ENCODE measurements at regions not wholly inside any gene's neighbourhood (a gene's known extent, or its start where the extent isn't known, plus 50 kb on each side); places are given as distances from the start of the nearest gene placed in this dataset.
"Not testable (repeated sequence)": the region's sequence is repeated elsewhere in the genome, so short reads cannot be mapped to it uniquely, and the experiment has no call there.

DNA sequence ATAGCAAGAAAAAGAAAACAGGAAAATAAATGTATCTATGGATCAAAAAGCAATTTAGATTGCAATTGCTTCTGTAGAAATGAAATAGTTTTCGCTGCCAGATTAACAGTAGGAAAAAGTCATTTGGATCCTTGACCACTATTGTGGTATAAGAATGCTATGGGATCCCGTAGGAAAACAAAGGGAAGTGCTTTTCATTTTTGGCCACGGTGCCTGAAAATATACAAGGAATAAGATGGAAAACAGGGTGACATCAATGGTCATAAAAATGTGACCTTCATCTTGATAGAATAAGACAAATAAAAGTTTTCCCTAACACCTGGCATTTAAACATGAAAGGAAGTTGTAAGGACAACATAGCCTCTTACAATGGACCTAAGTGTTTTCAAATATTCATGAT, 622.8 kb downstream of the DACH1 start:
- no peaks in the 10 kb centered on the region for H3K27me3 ChIP-seq (ENCODE audit: control insufficient read depth, insufficient read depth, low read length)
- no peak overlapping the region for H3K9ac ChIP-seq (ENCODE audit: low read length)
- H3K27ac ChIP-seq (ENCODE audit: low read depth, low read length) = no peak overlapping the region
- H3K4me1 ChIP-seq (ENCODE audit: control insufficient read depth, insufficient read depth, low read length) = no peaks in the 10 kb centered on the region
- no peaks in the 10 kb centered on the region for H3K36me3 ChIP-seq (ENCODE audit: control insufficient read depth, insufficient read depth, low read length)
- no peak overlapping the region for H3K4me3 ChIP-seq (ENCODE audit: low read length)

DNA sequence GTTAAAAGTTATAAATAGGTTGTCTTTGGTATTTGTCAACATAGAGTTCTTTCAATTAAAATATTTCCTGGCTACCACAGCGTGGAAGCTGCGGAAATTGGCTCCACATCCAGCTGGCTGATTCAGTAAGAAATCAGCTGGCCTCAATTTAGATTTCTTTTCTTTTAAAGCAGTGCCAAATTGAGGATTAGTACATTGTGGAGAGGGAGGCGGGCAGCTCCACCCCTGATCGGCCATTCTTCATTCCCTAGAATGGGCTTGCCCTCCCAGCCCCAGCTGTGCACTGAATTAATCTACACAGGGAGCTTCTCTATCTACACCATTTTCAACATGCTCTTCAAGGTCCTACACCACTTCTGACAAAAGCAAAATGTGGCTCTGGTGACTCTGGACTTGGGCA, 624.8 kb downstream of the DACH1 start:
- H3K27ac ChIP-seq (ENCODE audit: low read depth, low read length) = no peak overlapping the region
- H3K9ac ChIP-seq (ENCODE audit: low read length) = no peak overlapping the region
- no peaks in the 10 kb centered on the region for H3K4me1 ChIP-seq (ENCODE audit: control insufficient read depth, insufficient read depth, low read length)
- no peaks in the 10 kb centered on the region for H3K27me3 ChIP-seq (ENCODE audit: control insufficient read depth, insufficient read depth, low read length)
- no peak overlapping the region for H3K4me3 ChIP-seq (ENCODE audit: low read length)
- no peaks in the 10 kb centered on the region for H3K36me3 ChIP-seq (ENCODE audit: control insufficient read depth, insufficient read depth, low read length)

DNA sequence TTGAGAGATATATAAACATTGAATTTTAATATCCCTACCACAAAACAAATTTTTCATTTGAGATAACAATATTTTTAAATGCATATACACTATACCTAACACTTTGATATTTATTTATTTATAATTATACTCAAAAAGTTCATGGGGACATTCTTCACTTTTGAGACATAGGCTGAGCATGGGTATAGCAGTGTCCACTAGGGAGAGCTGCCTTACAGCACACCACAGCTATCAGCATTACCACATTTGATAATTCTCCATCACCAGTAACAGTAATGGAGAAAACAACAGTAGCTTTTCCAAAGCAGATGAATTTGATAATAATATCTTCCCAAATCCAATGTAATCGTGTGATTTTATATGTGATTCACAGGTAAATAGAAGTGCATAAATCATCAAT, 626.1 kb downstream of the DACH1 start:
- no peak overlapping the region for H3K4me3 ChIP-seq (ENCODE audit: low read length)
- no peak overlapping the region for H3K27ac ChIP-seq (ENCODE audit: low read depth, low read length)
- H3K36me3 ChIP-seq (ENCODE audit: control insufficient read depth, insufficient read depth, low read length) = no peaks in the 10 kb centered on the region
- no peak overlapping the region for H3K9ac ChIP-seq (ENCODE audit: low read length)
- H3K27me3 ChIP-seq (ENCODE audit: control insufficient read depth, insufficient read depth, low read length) = no peaks in the 10 kb centered on the region
- H3K4me1 ChIP-seq (ENCODE audit: control insufficient read depth, insufficient read depth, low read length) = no peaks in the 10 kb centered on the region

DNA sequence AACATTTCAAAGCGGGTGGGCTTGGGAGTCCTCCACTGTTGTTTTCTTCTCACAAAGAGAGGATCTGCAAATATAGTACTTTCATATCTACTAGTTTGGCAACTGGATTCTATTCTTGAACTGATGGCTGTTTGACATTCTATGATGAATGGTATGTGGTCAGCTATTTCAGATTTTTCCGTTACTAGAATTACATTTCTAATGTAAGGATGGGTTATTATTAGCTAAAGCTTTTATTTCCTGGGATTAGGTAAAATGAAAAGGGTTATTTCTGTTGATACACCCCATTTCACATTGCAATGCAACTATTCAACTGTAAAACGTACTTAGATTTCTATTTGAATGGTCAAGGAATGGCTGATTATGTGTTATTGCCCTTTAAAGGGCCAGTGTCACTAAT, 629.7 kb downstream of the DACH1 start:
- Histone ChIP-seq H3K27me3 (ENCODE audit: control insufficient read depth, insufficient read depth, low read length) (no peaks in the 10 kb centered on the region), H3K4me1 (ENCODE audit: control insufficient read depth, insufficient read depth, low read length) (no peaks in the 10 kb centered on the region), H3K27ac (ENCODE audit: low read depth, low read length) (no peak overlapping the region), H3K9ac (ENCODE audit: low read length) (no peak overlapping the region), H3K4me3 (ENCODE audit: low read length) (no peak overlapping the region), H3K36me3 (ENCODE audit: control insufficient read depth, insufficient read depth, low read length) (no peaks in the 10 kb centered on the region)

- Histone ChIP-seq H3K27me3 (ENCODE audit: control insufficient read depth, insufficient read depth, low read length) (no peaks in the 10 kb centered on the region), H3K27ac (ENCODE audit: low read depth, low read length) (no peak overlapping the region), H3K4me1 (ENCODE audit: control insufficient read depth, insufficient read depth, low read length) (no peaks in the 10 kb centered on the region), H3K4me3 (ENCODE audit: low read length) (no peak overlapping the region), H3K36me3 (ENCODE audit: control insufficient read depth, insufficient read depth, low read length) (no peaks in the 10 kb centered on the region), H3K9ac (ENCODE audit: low read length) (no peak overlapping the region)
Observed at GRCh38 chr13:71219698-71220415, 647.1 kb downstream of the DACH1 start.

DNA sequence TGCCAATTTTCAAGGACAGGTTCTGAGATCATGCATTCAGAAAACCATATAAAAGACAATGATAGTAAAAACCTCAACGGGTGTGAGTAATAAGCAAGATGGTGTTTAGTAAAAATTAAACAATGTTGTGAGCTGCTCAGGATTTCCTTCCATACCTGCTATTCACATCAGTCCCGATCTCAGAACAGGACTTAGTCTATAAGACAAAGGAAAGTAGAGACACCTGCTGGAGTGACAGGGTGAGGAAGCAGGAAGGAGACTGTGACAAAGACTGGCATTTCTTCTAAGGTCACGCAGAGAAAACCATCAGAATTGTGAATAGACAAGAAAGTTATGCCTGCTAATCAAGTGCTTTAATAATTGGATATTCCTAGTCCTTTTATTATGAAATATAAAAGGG, 648.0 kb downstream of the DACH1 start:
- Histone ChIP-seq H3K36me3 (ENCODE audit: control insufficient read depth, insufficient read depth, low read length) (no peaks in the 10 kb centered on the region), H3K27me3 (ENCODE audit: control insufficient read depth, insufficient read depth, low read length) (no peaks in the 10 kb centered on the region), H3K4me1 (ENCODE audit: control insufficient read depth, insufficient read depth, low read length) (no peaks in the 10 kb centered on the region), H3K27ac (ENCODE audit: low read depth, low read length) (no peak overlapping the region), H3K9ac (ENCODE audit: low read length) (no peak overlapping the region), H3K4me3 (ENCODE audit: low read length) (no peak overlapping the region)

DNA sequence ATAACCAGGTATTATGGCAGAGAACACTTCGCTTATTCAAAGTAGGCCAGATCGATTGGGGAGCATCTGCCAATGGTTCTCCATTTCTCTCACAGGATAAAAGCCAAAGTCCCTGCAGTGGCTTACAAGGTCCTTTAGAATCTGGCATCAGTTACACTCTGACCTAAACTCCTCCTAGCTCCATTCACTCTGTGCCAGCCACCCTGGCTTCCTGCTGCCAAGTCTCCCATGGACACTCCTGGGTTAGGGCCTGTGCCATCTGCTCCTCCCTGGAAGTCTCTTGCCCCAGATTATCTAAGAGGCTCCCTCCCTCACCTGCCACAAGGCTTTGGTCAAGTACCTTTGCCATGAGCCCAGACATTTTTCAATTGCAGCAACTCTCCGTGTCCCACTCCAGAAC, 649.2 kb downstream of the DACH1 start:
- Histone ChIP-seq H3K36me3 (ENCODE audit: control insufficient read depth, insufficient read depth, low read length) (no peaks in the 10 kb centered on the region), H3K9ac (ENCODE audit: low read length) (no peak overlapping the region), H3K27ac (ENCODE audit: low read depth, low read length) (no peak overlapping the region), H3K4me3 (ENCODE audit: low read length) (no peak overlapping the region), H3K27me3 (ENCODE audit: control insufficient read depth, insufficient read depth, low read length) (no peaks in the 10 kb centered on the region), H3K4me1 (ENCODE audit: control insufficient read depth, insufficient read depth, low read length) (no peaks in the 10 kb centered on the region)

- Histone ChIP-seq H3K36me3 (ENCODE audit: control insufficient read depth, insufficient read depth, low read length) (no peaks in the 10 kb centered on the region), H3K9ac (ENCODE audit: low read length) (no peak overlapping the region), H3K27me3 (ENCODE audit: control insufficient read depth, insufficient read depth, low read length) (no peaks in the 10 kb centered on the region), H3K27ac (ENCODE audit: low read depth, low read length) (no peak overlapping the region), H3K4me3 (ENCODE audit: low read length) (no peak overlapping the region), H3K4me1 (ENCODE audit: control insufficient read depth, insufficient read depth, low read length) (no peaks in the 10 kb centered on the region)
Observed at GRCh38 chr13:71214821-71215220, 652.2 kb downstream of the DACH1 start.

DNA sequence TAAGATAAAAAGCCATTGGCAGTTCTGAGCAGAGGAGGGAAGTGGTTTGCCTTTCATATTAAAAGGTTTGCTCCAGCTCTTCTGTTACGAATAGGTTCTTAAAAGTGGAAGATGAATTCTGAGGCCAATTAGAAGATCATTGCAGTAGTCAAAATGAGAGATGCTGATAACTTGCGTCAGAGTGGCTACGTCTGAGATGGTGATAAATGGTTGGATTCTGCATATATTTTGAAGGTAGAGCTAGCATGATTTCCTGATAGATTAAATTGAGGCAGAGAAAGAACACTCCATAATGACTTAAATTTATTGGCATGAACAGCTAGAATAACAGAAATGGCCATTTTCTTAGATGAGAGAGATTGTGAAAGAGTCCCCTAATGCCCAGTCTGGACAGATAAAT, 652.6 kb downstream of the DACH1 start:
- no peaks in the 10 kb centered on the region for H3K4me1 ChIP-seq (ENCODE audit: control insufficient read depth, insufficient read depth, low read length)
- no peaks in the 10 kb centered on the region for H3K36me3 ChIP-seq (ENCODE audit: control insufficient read depth, insufficient read depth, low read length)
- H3K4me3 ChIP-seq (ENCODE audit: low read length) = no peak overlapping the region
- no peak overlapping the region for H3K27ac ChIP-seq (ENCODE audit: low read depth, low read length)
- no peaks in the 10 kb centered on the region for H3K27me3 ChIP-seq (ENCODE audit: control insufficient read depth, insufficient read depth, low read length)
- H3K9ac ChIP-seq (ENCODE audit: low read length) = no peak overlapping the region

- Histone ChIP-seq H3K36me3 (ENCODE audit: control insufficient read depth, insufficient read depth, low read length) (no peaks in the 10 kb centered on the region), H3K9ac (ENCODE audit: low read length) (no peak overlapping the region), H3K27me3 (ENCODE audit: control insufficient read depth, insufficient read depth, low read length) (no peaks in the 10 kb centered on the region), H3K4me1 (ENCODE audit: control insufficient read depth, insufficient read depth, low read length) (no peaks in the 10 kb centered on the region), H3K4me3 (ENCODE audit: low read length) (no peak overlapping the region), H3K27ac (ENCODE audit: low read depth, low read length) (no peak overlapping the region)
Observed at GRCh38 chr13:71213252-71213821, 653.7 kb downstream of the DACH1 start.

DNA sequence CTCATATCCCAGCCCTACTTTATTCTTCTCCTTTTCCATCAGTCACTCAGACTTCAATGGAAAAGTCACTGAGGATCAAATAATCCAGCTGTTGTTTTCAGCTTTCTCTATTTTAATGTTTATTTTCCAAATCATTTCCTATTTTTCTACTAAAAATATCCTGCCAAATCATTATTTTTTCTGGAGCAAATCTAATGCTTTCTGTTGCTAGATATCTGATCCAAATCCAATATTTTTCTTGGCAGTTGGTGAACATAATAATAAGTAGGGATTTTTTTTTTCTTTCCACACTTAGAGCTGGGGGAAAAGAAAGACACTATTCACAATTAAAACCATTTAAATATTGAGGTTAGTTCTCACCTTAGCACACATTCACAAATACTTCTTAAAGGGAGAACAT, 656.1 kb downstream of the DACH1 start:
- Histone ChIP-seq H3K36me3 (ENCODE audit: control insufficient read depth, insufficient read depth, low read length) (no peaks in the 10 kb centered on the region), H3K4me1 (ENCODE audit: control insufficient read depth, insufficient read depth, low read length) (no peaks in the 10 kb centered on the region), H3K9ac (ENCODE audit: low read length) (no peak overlapping the region), H3K27ac (ENCODE audit: low read depth, low read length) (no peak overlapping the region), H3K27me3 (ENCODE audit: control insufficient read depth, insufficient read depth, low read length) (no peaks in the 10 kb centered on the region), H3K4me3 (ENCODE audit: low read length) (no peak overlapping the region)

DNA sequence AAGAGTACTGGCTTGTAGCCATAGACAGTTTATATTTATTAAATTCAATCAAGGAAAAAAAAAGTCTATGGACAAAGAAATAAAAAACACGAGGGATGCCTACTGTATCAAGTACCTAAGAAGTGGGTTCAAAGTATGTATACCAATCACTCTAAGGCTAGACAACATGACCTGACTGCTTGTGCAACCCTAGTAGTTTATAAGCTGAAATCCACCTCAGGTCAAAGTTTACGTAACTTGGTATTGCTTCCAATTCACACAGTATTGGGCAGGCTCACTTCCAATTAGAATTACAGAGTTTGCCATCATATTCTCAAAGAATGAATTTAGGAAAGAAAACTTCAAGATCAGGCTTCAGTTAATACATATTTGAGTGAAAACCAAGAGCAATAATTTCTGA, 657.8 kb downstream of the DACH1 start:
- no peaks in the 10 kb centered on the region for H3K27me3 ChIP-seq (ENCODE audit: control insufficient read depth, insufficient read depth, low read length)
- no peaks in the 10 kb centered on the region for H3K36me3 ChIP-seq (ENCODE audit: control insufficient read depth, insufficient read depth, low read length)
- no peak overlapping the region for H3K27ac ChIP-seq (ENCODE audit: low read depth, low read length)
- no peak overlapping the region for H3K4me3 ChIP-seq (ENCODE audit: low read length)
- no peaks in the 10 kb centered on the region for H3K4me1 ChIP-seq (ENCODE audit: control insufficient read depth, insufficient read depth, low read length)
- no peak overlapping the region for H3K9ac ChIP-seq (ENCODE audit: low read length)

DNA sequence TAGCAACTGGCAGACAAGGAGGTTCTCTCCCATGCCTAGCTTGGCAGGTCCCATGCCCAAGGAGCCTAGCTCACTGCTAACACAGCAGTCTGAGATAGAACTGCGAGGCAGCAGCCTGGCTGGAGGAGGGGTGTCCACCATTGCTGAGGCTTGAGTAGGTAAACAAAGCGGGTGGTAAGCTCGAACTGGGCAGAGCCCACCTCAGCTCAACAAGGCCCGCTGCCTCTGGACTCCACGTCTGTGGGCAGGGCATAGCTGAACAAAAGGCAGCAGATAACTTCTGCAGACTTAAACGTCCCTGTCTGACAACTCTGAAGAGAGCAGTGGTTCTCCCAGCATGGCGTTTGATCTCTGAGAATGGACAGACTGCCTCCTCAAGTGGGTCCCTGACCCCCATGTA, 682.4 kb downstream of the DACH1 start:
- H3K27me3 ChIP-seq (ENCODE audit: control insufficient read depth, insufficient read depth, low read length); H3K4me1 ChIP-seq (ENCODE audit: control insufficient read depth, insufficient read depth, low read length); H3K27ac ChIP-seq (ENCODE audit: low read depth, low read length); H3K36me3 ChIP-seq (ENCODE audit: control insufficient read depth, insufficient read depth, low read length); H3K9ac ChIP-seq (ENCODE audit: low read length); H3K4me3 ChIP-seq (ENCODE audit: low read length): not testable (repeated sequence)
